ENCODE measurements at regions not wholly inside any gene's neighbourhood (a gene's known extent, or its start where the extent isn't known, plus 50 kb on each side); places are given as distances from the start of the nearest gene placed in this dataset.

GRCh38 chr2:118168615-118169014 lies 80.3 kb downstream of the INSIG2 start:
- no peak for DNase-seq

DNA sequence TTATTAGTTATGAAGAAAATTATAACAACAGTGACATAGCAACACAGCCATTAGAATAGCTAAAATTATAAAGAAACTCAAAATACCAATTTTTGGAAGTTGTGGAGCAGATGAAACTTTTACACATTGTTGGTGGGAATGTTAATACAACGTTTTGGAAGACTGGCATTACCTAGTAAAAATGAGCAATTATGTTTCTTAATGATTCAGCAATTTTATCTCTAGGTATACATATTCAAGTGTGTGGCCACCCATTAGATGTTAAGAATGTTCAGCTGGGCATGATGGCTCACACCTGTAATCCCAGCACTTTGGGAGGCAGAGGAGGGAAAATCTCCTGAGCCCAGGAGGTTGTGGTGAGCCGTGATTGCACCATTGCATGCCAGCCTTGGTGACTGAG lies 78.8 kb downstream of the INSIG2 start:
- no peak for DNase-seq

- DNase-seq: no peak
Measured at GRCh38 chr2:118166242-118166641, 78.0 kb downstream of the INSIG2 start.

- no peak for DNase-seq
Measured at GRCh38 chr2:118165595-118165994, 77.3 kb downstream of the INSIG2 start.

All from stimulated activated CD4-positive, alpha-beta T cell treated with anti-CD3 and anti-CD28 coated beads, Interleukin-4, amount 100 ng/mL, for 1 hour (primary cell).